IPS-18a (cell line): ENCODE measurements at regions not wholly inside any gene's neighbourhood (a gene's known extent, or its start where the extent isn't known, plus 50 kb on each side); places are given as distances from the start of the nearest gene placed in this dataset.

ENCODE experiments used
- H3K27ac ChIP-seq: one replicate; pipeline ENCODE4 v1.5.1; 2013; ENCODE audit warnings: low read length
- H3K27me3 ChIP-seq: one replicate; pipeline ENCODE4 v1.6.1; 2013; ENCODE audit warnings: mild to moderate bottlenecking, low read length; ENCODE audit not compliant: control insufficient read depth, insufficient read depth
- H3K36me3 ChIP-seq: one replicate; pipeline ENCODE4 v1.6.1; 2013; ENCODE audit warnings: low read depth, low read length; ENCODE audit not compliant: control insufficient read depth
- H3K4me1 ChIP-seq: one replicate; pipeline ENCODE4 v1.6.1; 2013; ENCODE audit warnings: low read depth, low read length; ENCODE audit not compliant: control insufficient read depth
- H3K4me3 ChIP-seq: one replicate; pipeline ENCODE4 v1.5.1; 2013; ENCODE audit warnings: low read length
- H3K9ac ChIP-seq: one replicate; pipeline ENCODE4 v1.6.1; 2013; ENCODE audit warnings: mild to moderate bottlenecking, low read length, moderate library complexity
- H3K9me3 ChIP-seq: one replicate; pipeline ENCODE4 v1.6.1; 2013; ENCODE audit warnings: low read depth, low read length; ENCODE audit not compliant: control insufficient read depth

DNA sequence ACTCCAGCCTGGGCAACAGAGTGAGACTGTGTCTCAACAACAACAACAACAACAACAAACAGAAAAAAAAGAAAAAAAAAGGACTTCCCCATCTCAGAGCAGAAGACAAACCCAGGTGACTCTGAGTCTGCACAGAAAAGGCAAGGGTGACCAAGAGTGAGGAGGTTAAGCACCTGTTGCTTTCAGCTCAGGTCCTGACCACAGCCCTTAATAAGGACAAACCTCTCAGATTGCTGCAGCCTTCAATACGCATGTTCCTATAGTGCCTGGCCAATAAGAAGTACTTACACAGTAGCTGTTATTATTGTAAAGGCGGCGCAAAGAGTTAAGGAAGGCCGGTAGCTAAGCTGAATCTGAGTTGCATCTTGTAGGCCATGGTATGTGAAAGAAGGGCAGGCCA, 102.3 kb upstream of the MSX2 start:
- Histone ChIP-seq H3K27ac (no peak overlapping the region), H3K27me3 (peaks cover 6% of the 10 kb centered on the region), H3K36me3 (no peaks in the 10 kb centered on the region), H3K4me3 (no peak overlapping the region), H3K9me3 (no peaks in the 10 kb centered on the region), H3K4me1 (peaks cover 7% of the 10 kb centered on the region), H3K9ac (no peak overlapping the region)

DNA sequence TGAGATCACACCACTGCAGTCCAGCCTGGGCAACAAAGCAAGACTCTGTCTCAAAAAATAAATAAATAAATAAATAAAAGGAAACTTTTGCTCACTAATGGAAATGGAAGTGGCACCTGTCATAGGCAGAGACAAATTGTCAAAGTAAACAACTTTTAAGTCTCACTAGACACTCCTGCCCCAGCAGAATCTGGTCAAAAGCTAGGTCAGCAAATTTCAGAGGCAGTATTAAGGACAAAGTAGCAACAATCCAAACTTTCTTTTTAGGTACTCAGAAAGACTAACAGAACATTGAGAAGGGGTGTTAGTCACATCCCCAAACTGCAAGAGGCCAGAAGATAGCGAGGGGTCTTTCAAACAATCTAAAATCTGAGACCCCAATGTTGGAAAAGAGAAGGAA, 101.4 kb upstream of the MSX2 start:
- Histone ChIP-seq H3K4me1 (peaks cover 7% of the 10 kb centered on the region), H3K27ac (no peak overlapping the region), H3K36me3 (no peaks in the 10 kb centered on the region), H3K27me3 (peaks cover 6% of the 10 kb centered on the region), H3K4me3 (no peak overlapping the region), H3K9me3 (no peaks in the 10 kb centered on the region), H3K9ac (no peak overlapping the region)

DNA sequence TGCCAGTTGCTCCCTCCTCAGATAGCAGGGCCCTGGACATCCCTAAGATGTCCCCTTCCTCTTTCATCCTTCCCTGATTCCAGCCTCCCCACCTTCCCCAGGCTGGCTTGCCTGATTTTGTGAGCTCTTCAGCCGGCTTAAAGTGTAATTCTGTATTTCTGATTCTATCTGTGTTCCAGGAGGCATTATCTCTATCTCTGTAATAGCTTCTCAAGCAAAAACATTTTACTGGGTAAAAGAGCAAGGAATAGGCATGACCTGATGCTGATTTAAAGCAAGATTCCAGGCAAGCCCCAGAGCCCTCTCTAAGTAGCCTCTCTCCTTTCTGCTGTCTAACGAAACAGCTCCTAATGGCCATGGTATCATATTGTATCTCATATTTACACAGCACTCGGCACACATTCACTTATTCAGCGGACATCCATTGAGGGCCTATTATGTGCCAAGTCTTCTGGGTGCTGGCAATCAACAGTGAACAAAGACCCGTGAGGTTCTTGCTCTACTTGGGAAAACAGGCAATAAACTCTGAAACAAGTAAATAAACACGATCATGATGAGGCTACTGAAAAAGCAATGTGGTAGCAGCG, 100.9 kb upstream of the MSX2 start:
- Histone ChIP-seq H3K4me1 (peaks cover 7% of the 10 kb centered on the region), H3K9ac (no peak overlapping the region), H3K27me3 (peaks cover 6% of the 10 kb centered on the region), H3K4me3 (no peak overlapping the region), H3K36me3 (no peaks in the 10 kb centered on the region), H3K27ac (no peak overlapping the region), H3K9me3 (no peaks in the 10 kb centered on the region)

DNA sequence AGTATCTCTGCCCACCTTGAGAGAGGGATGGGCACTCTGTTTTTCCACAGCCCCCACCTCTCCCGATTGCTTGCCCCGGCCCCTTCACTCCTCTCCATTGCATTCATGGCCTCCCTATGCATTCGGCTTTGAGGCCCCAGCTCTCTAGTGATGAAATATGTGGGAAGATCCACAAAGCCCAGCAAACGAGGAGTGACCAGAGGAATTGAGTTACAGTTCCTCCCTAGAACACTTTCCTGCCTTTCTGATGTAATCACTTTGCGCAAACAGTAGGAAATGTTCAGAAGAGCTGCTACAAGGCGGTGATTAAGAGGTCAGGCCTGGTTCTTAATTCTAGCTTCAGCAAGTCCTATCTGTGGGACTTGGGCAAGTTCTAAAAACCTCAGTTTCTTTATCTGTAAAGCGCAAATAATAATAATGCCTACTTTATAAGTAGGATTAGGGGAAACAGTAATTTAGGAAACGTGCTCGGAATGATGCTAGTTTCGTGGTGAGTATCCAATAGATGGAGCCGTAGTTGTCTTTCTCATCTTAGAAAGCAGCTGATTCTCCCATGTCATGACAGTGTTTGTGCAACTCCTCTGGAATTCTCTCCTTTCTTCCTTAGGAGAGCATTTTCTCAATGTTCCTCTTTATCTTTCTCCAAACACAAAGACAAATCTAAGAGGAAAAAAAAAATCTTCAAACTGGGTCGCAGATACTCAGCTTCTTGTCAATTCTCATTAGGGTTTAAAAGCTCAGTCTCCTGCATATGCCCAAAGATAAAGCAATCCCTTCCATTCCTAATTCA, 99.5 kb upstream of the MSX2 start:
- Histone ChIP-seq H3K36me3 (no peaks in the 10 kb centered on the region), H3K4me3 (no peak overlapping the region), H3K4me1 (peaks cover 7% of the 10 kb centered on the region), H3K9ac (no peak overlapping the region), H3K9me3 (no peaks in the 10 kb centered on the region), H3K27ac (no peak overlapping the region), H3K27me3 (peaks cover 6% of the 10 kb centered on the region)

DNA sequence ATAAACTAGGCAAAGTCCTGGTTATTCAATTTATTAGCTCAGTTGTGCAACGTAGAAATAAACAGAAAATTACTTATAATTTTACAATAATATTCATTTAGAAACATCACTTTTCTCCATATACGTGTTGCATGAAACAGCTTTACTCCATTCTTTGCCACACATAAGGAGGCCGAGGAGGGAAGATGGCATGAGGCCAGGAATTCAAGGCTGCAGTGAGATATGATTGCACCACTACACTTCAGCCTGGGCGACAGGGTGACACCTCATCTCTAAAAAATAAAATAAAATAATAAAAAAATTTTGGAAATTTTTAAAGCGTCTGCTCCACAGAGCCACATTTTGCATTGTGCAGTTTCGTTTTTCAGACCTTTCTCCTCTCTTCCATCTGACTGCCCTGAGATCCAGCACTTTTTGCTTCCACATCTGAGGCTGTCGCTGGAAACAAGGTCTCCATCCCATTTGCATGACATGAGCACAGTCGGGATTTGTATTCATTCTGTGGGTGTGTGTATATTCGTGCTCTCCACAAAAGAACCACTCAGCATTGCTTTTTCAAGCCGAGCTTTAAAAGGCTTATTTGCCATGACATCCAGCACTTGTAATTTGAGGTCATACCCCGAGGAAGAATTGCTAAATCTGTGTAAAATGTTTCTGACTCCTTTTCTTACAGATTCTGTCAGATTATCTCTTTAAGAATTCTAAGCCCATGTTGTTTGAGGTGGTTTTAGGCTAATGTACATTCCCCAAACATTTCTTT, 98.6 kb upstream of the MSX2 start:
- Histone ChIP-seq H3K9ac (no peak overlapping the region), H3K4me3 (no peak overlapping the region), H3K9me3 (no peaks in the 10 kb centered on the region), H3K27ac (no peak overlapping the region), H3K36me3 (no peaks in the 10 kb centered on the region), H3K27me3 (peaks cover 6% of the 10 kb centered on the region), H3K4me1 (peaks cover 7% of the 10 kb centered on the region)

DNA sequence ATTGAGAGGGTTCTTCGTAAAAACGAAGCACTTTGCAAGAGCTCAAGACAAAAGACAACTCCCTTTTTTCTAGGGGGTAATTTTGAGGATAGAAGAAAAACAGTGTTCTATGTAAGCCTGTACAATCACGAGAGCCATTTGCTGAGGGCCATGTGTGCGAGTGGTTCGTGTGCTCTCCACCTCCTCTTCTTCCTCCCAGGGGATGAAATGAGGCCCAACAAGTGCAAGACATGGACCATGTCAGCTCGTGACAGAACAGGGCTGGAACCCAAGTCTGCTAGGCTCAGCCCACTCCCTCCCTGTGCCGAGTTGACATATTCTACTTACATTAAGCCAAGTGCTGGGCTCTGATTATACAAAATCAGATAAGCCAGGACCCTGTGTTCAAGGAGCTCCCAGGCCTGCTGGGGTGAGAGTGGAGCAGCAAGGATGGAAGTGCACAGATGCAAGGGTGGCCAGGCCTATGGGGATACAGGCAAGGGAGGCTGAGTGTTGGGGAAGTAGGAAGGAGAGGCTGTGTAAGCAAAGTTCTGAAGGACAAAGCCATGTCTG, 97.9 kb upstream of the MSX2 start:
- Histone ChIP-seq H3K4me3 (no peak overlapping the region), H3K27ac (no peak overlapping the region), H3K36me3 (no peaks in the 10 kb centered on the region), H3K4me1 (peaks cover 7% of the 10 kb centered on the region), H3K9ac (no peak overlapping the region), H3K9me3 (no peaks in the 10 kb centered on the region), H3K27me3 (peaks cover 6% of the 10 kb centered on the region)

DNA sequence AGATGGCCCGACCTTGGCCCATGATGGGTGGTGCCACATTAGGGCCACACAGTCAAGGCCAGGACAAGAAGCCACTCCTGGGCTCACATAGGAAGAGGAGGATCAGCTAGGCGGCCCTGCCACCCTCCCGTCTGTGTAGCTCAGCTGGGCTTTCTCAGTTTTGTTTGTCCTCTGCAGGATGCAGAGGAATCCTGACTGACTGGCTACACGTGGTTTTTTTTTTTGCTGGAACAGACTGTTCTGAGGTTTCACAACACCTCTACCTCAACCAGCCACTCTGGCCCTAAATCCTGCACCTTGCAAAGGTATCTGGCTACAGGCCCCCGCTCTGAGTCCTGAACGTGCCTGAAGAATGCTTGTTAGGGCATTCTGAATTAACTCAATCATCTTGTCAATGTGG, 88.3 kb upstream of the MSX2 start:
- Histone ChIP-seq H3K9ac (no peak overlapping the region), H3K36me3 (no peaks in the 10 kb centered on the region), H3K9me3 (no peaks in the 10 kb centered on the region), H3K27ac (no peak overlapping the region), H3K4me3 (no peak overlapping the region), H3K27me3 (no peaks in the 10 kb centered on the region), H3K4me1 (no peaks in the 10 kb centered on the region)

DNA sequence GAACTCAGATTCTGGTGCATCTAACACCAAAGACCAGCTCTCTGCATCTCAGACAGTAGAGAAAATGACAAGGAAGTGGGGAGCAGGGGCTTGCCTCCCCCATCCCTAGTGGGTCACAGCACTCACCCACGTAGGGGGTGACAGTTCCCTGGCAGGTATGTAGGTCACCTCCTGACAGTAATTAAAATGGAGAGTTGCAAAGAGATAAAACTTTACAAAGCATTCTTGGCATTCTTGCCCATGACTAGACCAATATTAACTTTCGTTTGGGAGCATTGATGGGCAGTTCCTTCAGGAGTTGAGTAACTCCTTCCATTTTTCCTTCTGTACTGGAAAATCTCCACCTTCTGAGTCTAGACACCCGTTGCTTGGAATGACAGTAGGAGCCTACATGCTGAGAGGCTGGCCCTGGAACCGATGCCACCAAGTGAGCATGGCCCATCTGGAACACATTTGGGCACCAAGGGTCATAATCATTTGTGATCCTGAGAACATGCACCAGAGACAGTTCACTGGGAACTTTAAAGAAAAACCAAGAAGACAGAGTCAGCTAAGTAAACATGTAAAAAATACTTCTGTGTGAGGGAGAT, 81.5 kb upstream of the MSX2 start:
- Histone ChIP-seq H3K27me3 (no peaks in the 10 kb centered on the region), H3K27ac (no peak overlapping the region), H3K36me3 (no peaks in the 10 kb centered on the region), H3K9me3 (no peaks in the 10 kb centered on the region), H3K9ac (no peak overlapping the region), H3K4me1 (no peaks in the 10 kb centered on the region), H3K4me3 (no peak overlapping the region)

DNA sequence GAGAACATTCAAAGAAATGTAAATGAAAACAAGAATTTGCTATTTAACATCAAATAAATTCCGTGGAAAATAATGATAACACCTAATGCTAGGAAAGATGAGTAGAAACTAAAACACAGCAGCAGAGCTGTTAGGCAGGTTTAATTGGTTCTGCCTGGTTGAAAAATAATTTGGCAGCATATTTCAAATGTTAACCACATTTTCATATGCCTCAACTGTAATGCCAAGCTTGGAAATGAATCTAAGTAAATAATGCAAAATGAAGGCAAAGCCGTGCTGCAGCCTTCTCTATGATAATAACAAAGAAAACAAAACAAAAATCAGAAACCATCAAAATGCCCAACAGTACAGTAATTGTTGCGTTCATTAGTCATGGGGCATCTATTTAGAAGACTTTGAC, 79.9 kb upstream of the MSX2 start:
- Histone ChIP-seq H3K4me1 (no peaks in the 10 kb centered on the region), H3K9ac (no peak overlapping the region), H3K9me3 (no peaks in the 10 kb centered on the region), H3K4me3 (no peak overlapping the region), H3K27ac (no peak overlapping the region), H3K27me3 (no peaks in the 10 kb centered on the region), H3K36me3 (no peaks in the 10 kb centered on the region)

DNA sequence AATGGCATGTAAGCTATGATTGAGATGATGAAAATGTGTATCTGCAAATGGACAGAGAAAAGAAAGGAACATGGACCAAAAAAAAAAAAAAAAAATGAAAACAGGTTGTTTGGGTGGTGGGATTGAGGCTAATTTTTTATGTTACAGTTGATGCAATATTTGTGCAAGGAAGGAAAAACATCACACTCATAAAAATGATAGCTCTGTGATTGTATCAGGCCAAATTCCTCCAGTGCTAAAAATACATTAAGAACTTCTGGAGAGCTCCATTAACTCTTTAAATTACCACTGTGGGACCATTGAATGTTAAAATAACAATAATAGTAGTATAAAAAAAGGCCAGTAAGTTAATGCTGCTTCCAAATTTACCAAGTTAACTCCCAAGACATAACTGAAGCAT, 79.5 kb upstream of the MSX2 start:
- Histone ChIP-seq H3K9me3 (no peaks in the 10 kb centered on the region), H3K36me3 (no peaks in the 10 kb centered on the region), H3K27ac (no peak overlapping the region), H3K4me1 (no peaks in the 10 kb centered on the region), H3K4me3 (no peak overlapping the region), H3K9ac (no peak overlapping the region), H3K27me3 (no peaks in the 10 kb centered on the region)

DNA sequence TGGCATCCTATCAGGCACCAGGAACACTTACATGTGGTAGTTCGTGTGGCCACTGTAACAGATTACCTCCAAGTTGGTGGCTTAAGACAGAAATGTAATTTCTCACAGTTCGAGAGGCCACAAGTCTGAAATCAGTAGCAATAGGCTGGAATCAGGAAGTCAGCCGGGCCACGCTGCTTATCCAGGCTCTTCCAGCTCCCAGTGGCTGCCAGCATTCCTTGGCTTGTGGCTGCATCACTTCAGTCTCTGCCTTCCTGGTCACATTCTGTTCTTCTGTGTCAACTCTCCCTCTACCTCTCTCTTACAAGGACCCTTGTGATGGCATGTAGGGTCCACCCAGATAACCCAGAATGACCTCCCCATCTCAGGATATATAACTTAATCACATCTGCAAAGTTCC, 78.7 kb upstream of the MSX2 start:
- Histone ChIP-seq H3K9me3 (no peaks in the 10 kb centered on the region), H3K36me3 (no peaks in the 10 kb centered on the region), H3K9ac (no peak overlapping the region), H3K27me3 (no peaks in the 10 kb centered on the region), H3K27ac (no peak overlapping the region), H3K4me1 (no peaks in the 10 kb centered on the region), H3K4me3 (no peak overlapping the region)
